ENCODE measurements at regions not wholly inside any gene's neighbourhood (a gene's known extent, or its start where the extent isn't known, plus 50 kb on each side); places are given as distances from the start of the nearest gene placed in this dataset.

DNA sequence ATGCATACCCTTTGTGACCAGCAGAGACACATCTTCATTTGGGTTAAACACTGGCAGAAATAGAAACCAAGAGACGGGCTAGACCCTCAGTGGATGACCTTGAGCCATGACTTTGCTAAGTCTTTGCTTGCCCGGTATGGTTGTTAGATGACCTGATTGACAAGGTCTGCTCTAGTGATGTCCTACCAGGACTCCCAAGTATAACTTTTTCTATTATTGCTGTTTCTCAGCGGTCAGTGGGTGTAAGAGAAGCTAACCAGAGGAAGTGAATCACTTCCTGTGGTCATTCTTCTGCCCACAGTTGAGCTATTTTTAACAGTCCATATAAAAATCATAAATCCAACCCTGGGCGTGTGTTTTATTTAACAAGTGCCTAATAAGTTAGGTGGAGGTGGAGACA lies 126.2 kb upstream of the ETS2 start:
- Histone ChIP-seq H2BK5ac (ENCODE audit: low read depth, low read length, poor library complexity, severe bottlenecking) (no peak overlapping the region), H2BK15ac (ENCODE audit: low read depth, poor library complexity, severe bottlenecking) (no peak overlapping the region), H3K9me3 (ENCODE audit: control insufficient read depth, low read length) (no peaks in the 10 kb centered on the region), H3K4me1 (ENCODE audit: control insufficient read depth, insufficient read depth, low read depth, low read length) (peaks cover 4% of the 10 kb centered on the region), H4K8ac (ENCODE audit: low read length) (peak overlapping the region; percentile 47), H3K27ac (ENCODE audit: low read length, poor library complexity, severe bottlenecking) (peak overlapping the region; percentile 25), H2BK12ac (ENCODE audit: low read length in 2 of 2) (no peak overlapping the region), H3K23ac (ENCODE audit: low read length in 2 of 2) (no peak overlapping the region), H3K79me1 (replicated peaks; ENCODE audit: low read length, poor library complexity, severe bottlenecking) (no peaks in the 10 kb centered on the region), H3K4me3 (ENCODE audit: insufficient read depth in 1 of 2, low read depth in 1 of 2, low read length in 2 of 2) (peak overlapping the region in 1 of 2 experiments; percentile 42), H3K18ac (ENCODE audit: low read depth in 1 of 2, low read length in 2 of 2) (no peak overlapping the region), H2BK120ac (ENCODE audit: low read depth, low read length) (no peak overlapping the region), H3K36me3 (ENCODE audit: control insufficient read depth in 1 of 2, insufficient read depth in 2 of 2, low read depth in 1 of 2, low read length in 2 of 2) (no peaks in the 10 kb centered on the region), H3K4me2 (ENCODE audit: low read length, poor library complexity, severe bottlenecking) (no peak overlapping the region), H3K14ac (ENCODE audit: low read length in 2 of 2) (no peak overlapping the region), H3K27me3 (ENCODE audit: control insufficient read depth in 1 of 2, insufficient read depth in 1 of 2, low read length in 2 of 2) (peaks cover 7 to 9% of the 10 kb centered on the region in 2 experiments), H3K9ac (ENCODE audit: low read length) (no peak overlapping the region), H2AFZ (ENCODE audit: low read depth, low read length) (no peak overlapping the region), H4K91ac (ENCODE audit: low read length) (no peak overlapping the region), H2AK5ac (ENCODE audit: low read length, severe bottlenecking) (no peak overlapping the region), H3K4ac (ENCODE audit: low read depth in 1 of 2, low read length in 2 of 2) (no peak overlapping the region)
- peak; percentile 86 for DNase-seq
- 18% methylated on average over 2 of the region's 4 CpGs for WGBS

DNA sequence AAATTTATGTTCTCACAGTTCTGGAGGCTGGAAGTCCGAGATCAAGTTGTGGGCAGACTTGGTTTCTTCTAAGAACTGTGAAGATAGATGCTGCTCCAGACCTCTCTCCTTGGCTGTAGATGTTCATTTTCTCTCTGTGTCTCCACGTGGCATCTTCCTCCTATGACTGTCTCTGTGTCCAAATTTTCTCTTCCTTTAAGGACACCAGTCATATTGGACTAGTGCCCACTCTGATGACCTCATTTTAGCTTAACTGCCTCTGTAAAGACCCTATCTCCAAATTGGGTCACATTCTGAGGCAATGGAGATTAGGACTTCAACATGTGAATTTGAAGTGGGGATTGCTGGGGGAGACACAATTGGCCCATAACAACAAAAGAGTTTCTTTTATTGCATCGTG lies 125.3 kb upstream of the ETS2 start:
- Histone ChIP-seq H3K79me1 (replicated peaks; ENCODE audit: low read length, poor library complexity, severe bottlenecking) (no peaks in the 10 kb centered on the region), H3K4me3 (ENCODE audit: insufficient read depth in 1 of 2, low read depth in 1 of 2, low read length in 2 of 2) (no peak overlapping the region), H2BK15ac (ENCODE audit: low read depth, poor library complexity, severe bottlenecking) (no peak overlapping the region), H3K9me3 (ENCODE audit: control insufficient read depth, low read length) (no peaks in the 10 kb centered on the region), H3K14ac (ENCODE audit: low read length in 2 of 2) (no peak overlapping the region), H2BK120ac (ENCODE audit: low read depth, low read length) (no peak overlapping the region), H3K27ac (ENCODE audit: low read length, poor library complexity, severe bottlenecking) (peak overlapping the region; percentile 18), H3K27me3 (ENCODE audit: control insufficient read depth in 1 of 2, insufficient read depth in 1 of 2, low read length in 2 of 2) (peaks cover 7 to 10% of the 10 kb centered on the region in 2 experiments), H3K9ac (ENCODE audit: low read length) (peak overlapping the region; percentile 27), H2AFZ (ENCODE audit: low read depth, low read length) (no peak overlapping the region), H3K4ac (ENCODE audit: low read depth in 1 of 2, low read length in 2 of 2) (no peak overlapping the region), H3K23ac (ENCODE audit: low read length in 2 of 2) (no peak overlapping the region), H2BK5ac (ENCODE audit: low read depth, low read length, poor library complexity, severe bottlenecking) (no peak overlapping the region), H3K18ac (ENCODE audit: low read depth in 1 of 2, low read length in 2 of 2) (no peak overlapping the region), H3K36me3 (ENCODE audit: control insufficient read depth in 1 of 2, insufficient read depth in 2 of 2, low read depth in 1 of 2, low read length in 2 of 2) (no peaks in the 10 kb centered on the region), H3K4me1 (ENCODE audit: control insufficient read depth, insufficient read depth, low read depth, low read length) (peaks cover 4% of the 10 kb centered on the region), H3K4me2 (ENCODE audit: low read length, poor library complexity, severe bottlenecking) (no peak overlapping the region), H4K91ac (ENCODE audit: low read length) (no peak overlapping the region), H2AK5ac (ENCODE audit: low read length, severe bottlenecking) (no peak overlapping the region), H4K8ac (ENCODE audit: low read length) (no peak overlapping the region), H2BK12ac (ENCODE audit: low read length in 2 of 2) (peak overlapping the region in 1 of 2 experiments; percentile 57)
- WGBS, result 77% methylated on average over 3 of the region's 3 CpGs
- DNase-seq, result peak; percentile 25

DNA sequence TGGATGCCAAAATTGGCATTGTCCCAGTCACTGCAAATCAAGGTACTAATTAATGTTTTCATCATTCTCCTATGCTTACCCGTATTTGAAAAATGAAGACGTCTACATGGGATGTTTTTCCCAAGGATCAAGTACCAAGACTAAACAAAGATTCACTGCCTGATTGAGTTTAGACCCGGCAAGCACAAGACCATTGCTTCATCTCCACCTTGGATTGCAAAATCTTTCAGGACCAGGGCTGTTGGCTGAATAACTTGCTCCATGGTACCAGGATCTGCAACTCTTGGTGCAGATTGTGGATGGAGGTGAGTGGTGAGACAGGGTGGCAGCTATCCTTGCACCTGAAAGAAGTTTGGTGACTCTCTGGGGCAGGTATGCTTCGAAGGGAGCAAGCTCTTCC lies 122.5 kb upstream of the ETS2 start:
- Histone ChIP-seq H3K23ac (ENCODE audit: low read length in 2 of 2) (no peak overlapping the region), H3K36me3 (ENCODE audit: control insufficient read depth in 1 of 2, insufficient read depth in 2 of 2, low read depth in 1 of 2, low read length in 2 of 2) (no peaks in the 10 kb centered on the region), H3K4me3 (ENCODE audit: insufficient read depth in 1 of 2, low read depth in 1 of 2, low read length in 2 of 2) (no peak overlapping the region), H2AK5ac (ENCODE audit: low read length, severe bottlenecking) (no peak overlapping the region), H2BK120ac (ENCODE audit: low read depth, low read length) (no peak overlapping the region), H3K18ac (ENCODE audit: low read depth in 1 of 2, low read length in 2 of 2) (peak overlapping the region in 1 of 2 experiments; percentile 28), H3K4me2 (ENCODE audit: low read length, poor library complexity, severe bottlenecking) (no peak overlapping the region), H3K79me1 (replicated peaks; ENCODE audit: low read length, poor library complexity, severe bottlenecking) (no peaks in the 10 kb centered on the region), H3K9ac (ENCODE audit: low read length) (no peak overlapping the region), H2BK15ac (ENCODE audit: low read depth, poor library complexity, severe bottlenecking) (no peak overlapping the region), H2BK12ac (ENCODE audit: low read length in 2 of 2) (no peak overlapping the region), H2BK5ac (ENCODE audit: low read depth, low read length, poor library complexity, severe bottlenecking) (no peak overlapping the region), H3K4me1 (ENCODE audit: control insufficient read depth, insufficient read depth, low read depth, low read length) (peaks cover 3% of the 10 kb centered on the region), H3K27me3 (ENCODE audit: control insufficient read depth in 1 of 2, insufficient read depth in 1 of 2, low read length in 2 of 2) (peaks cover 12 to 17% of the 10 kb centered on the region in 2 experiments), H3K14ac (ENCODE audit: low read length in 2 of 2) (no peak overlapping the region), H4K8ac (ENCODE audit: low read length) (no peak overlapping the region), H3K27ac (ENCODE audit: low read length, poor library complexity, severe bottlenecking) (no peak overlapping the region), H4K91ac (ENCODE audit: low read length) (no peak overlapping the region), H2AFZ (ENCODE audit: low read depth, low read length) (no peak overlapping the region), H3K4ac (ENCODE audit: low read depth in 1 of 2, low read length in 2 of 2) (no peak overlapping the region), H3K9me3 (ENCODE audit: control insufficient read depth, low read length) (peaks cover 4% of the 10 kb centered on the region)
- peak; percentile 44 for DNase-seq
- WGBS, result 81% methylated on average over 4 of the region's 4 CpGs

DNA sequence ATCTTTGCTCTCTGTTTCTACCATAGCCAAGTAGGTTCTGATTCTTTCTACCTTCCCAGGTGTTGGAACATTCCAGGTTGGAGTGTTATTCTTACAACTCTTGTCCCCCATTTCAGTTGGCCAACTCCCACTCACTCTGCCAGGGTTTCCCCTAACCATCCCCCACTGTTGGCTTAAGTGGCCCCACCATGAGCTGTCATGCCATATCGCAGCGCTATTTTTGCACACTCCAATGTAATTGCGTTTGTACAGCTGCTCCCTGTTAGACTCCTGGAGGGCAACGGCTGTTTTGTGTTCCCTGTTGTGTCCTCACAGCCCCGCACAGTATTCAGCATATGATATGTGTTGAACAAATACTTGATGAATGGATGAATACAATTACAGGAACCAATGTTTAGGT lies 117.7 kb upstream of the ETS2 start:
- Histone ChIP-seq H3K18ac (ENCODE audit: low read depth in 1 of 2, low read length in 2 of 2) (no peak overlapping the region), H3K23ac (ENCODE audit: low read length in 2 of 2) (no peak overlapping the region), H2AK5ac (ENCODE audit: low read length, severe bottlenecking) (no peak overlapping the region), H3K4me2 (ENCODE audit: low read length, poor library complexity, severe bottlenecking) (no peak overlapping the region), H3K27ac (ENCODE audit: low read length, poor library complexity, severe bottlenecking) (no peak overlapping the region), H3K36me3 (ENCODE audit: control insufficient read depth in 1 of 2, insufficient read depth in 2 of 2, low read depth in 1 of 2, low read length in 2 of 2) (no peaks in the 10 kb centered on the region), H2AFZ (ENCODE audit: low read depth, low read length) (no peak overlapping the region), H2BK15ac (ENCODE audit: low read depth, poor library complexity, severe bottlenecking) (peak overlapping the region; percentile 15), H3K9ac (ENCODE audit: low read length) (no peak overlapping the region), H3K4me3 (ENCODE audit: insufficient read depth in 1 of 2, low read depth in 1 of 2, low read length in 2 of 2) (no peak overlapping the region), H3K4me1 (ENCODE audit: control insufficient read depth, insufficient read depth, low read depth, low read length) (no peaks in the 10 kb centered on the region), H4K91ac (ENCODE audit: low read length) (no peak overlapping the region), H2BK120ac (ENCODE audit: low read depth, low read length) (no peak overlapping the region), H3K79me1 (replicated peaks; ENCODE audit: low read length, poor library complexity, severe bottlenecking) (no peaks in the 10 kb centered on the region), H3K27me3 (ENCODE audit: control insufficient read depth in 1 of 2, insufficient read depth in 1 of 2, low read length in 2 of 2) (peaks cover 24 to 26% of the 10 kb centered on the region in 2 experiments), H2BK5ac (ENCODE audit: low read depth, low read length, poor library complexity, severe bottlenecking) (no peak overlapping the region), H3K14ac (ENCODE audit: low read length in 2 of 2) (no peak overlapping the region), H4K8ac (ENCODE audit: low read length) (no peak overlapping the region), H2BK12ac (ENCODE audit: low read length in 2 of 2) (no peak overlapping the region), H3K4ac (ENCODE audit: low read depth in 1 of 2, low read length in 2 of 2) (no peak overlapping the region), H3K9me3 (ENCODE audit: control insufficient read depth, low read length) (peaks cover 12% of the 10 kb centered on the region)
- DNase-seq, result no peak
- WGBS, result 89% methylated on average over 4 of the region's 5 CpGs

All from mesenchymal stem cell (in vitro differentiated cells and primary cell).